Activated CD8-positive, alpha-beta T cell treated with anti-CD3 and anti-CD28 coated beads, Interleukin-2, amount 10 ng/mL, durations not matched to agents 7 days and 5 days (primary cell): ENCODE measurements at regions not wholly inside any gene's neighbourhood (a gene's known extent, or its start where the extent isn't known, plus 50 kb on each side); places are given as distances from the start of the nearest gene placed in this dataset.
"Not testable (repeated sequence)": the region's sequence is repeated elsewhere in the genome, so short reads cannot be mapped to it uniquely, and the experiment has no call there.

Experiments
- ATAC-seq: fragments of 150-1000 bp; cut with Tn5 transposase; one replicate; pipeline ENCODE4 v1.10.0; 2021; ENCODE audit warnings: moderate library complexity
- CTCF ChIA-PET: fragments of 350-600 bp; sonication (Branson Sonifier 250); formaldehyde crosslinking; loops from one replicate; lab custom pipeline; 2021; ENCODE audit warnings: antibody characterized with exemption; lab: Charles Lee
- POLR2A ChIA-PET: fragments of 350-600 bp; sonication (Branson Sonifier 250); formaldehyde crosslinking; loops from one replicate; lab custom pipeline; 2021; ENCODE audit warnings: antibody characterized with exemption; lab: Charles Lee
- DNase-seq: peaks from one replicate; pipeline ENCODE4 v3.0.0-alpha.2; 2020
- H3K27ac Mint-ChIP-seq: one replicate; pipeline ENCODE4 v1.8.0; 2021; ENCODE audit warnings: mild to moderate bottlenecking, mixed read lengths
- H3K27me3 Mint-ChIP-seq: one replicate; pipeline ENCODE4 v1.8.0; 2021; ENCODE audit warnings: low read depth, mixed read lengths
- H3K36me3 Mint-ChIP-seq: one replicate; pipeline ENCODE4 v1.8.0; 2021; ENCODE audit warnings: low read depth, mixed read lengths
- H3K4me1 Mint-ChIP-seq: one replicate; pipeline ENCODE4 v1.8.0; 2021; ENCODE audit warnings: low read depth, mixed read lengths
- H3K4me3 Mint-ChIP-seq: one replicate; pipeline ENCODE4 v1.8.0; 2021; ENCODE audit warnings: mild to moderate bottlenecking, mixed read lengths
- H3K9me3 Mint-ChIP-seq: one replicate; pipeline ENCODE4 v1.8.0; 2022; ENCODE audit warnings: mixed read lengths; ENCODE audit not compliant: insufficient read depth

DNA sequence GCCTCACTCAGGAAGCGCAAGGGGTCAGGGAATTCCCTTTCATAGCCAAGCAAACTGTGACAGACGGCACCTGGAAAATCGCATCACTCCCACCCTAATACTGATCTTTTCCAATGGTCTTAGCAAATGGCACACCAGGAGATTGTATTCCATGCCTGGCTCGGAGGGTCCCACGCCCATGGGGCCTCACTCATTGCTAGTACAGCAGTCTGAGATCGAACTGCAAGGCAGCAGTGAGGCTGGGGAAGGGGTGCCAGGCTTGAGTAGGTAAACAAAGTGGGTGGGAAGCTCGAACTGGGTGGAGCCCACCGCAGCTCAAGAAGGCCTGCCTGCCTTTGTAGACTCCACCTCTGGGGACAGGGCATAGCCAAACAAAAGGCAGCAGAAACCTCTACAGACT, 626.0 kb upstream of the ST8SIA4 start:
- H3K4me1 Mint-ChIP-seq, ATAC-seq, H3K27me3 Mint-ChIP-seq, H3K4me3 Mint-ChIP-seq, H3K9me3 Mint-ChIP-seq, CTCF ChIA-PET, DNase-seq, H3K36me3 Mint-ChIP-seq, H3K27ac Mint-ChIP-seq, POLR2A ChIA-PET: not testable (repeated sequence)

DNA sequence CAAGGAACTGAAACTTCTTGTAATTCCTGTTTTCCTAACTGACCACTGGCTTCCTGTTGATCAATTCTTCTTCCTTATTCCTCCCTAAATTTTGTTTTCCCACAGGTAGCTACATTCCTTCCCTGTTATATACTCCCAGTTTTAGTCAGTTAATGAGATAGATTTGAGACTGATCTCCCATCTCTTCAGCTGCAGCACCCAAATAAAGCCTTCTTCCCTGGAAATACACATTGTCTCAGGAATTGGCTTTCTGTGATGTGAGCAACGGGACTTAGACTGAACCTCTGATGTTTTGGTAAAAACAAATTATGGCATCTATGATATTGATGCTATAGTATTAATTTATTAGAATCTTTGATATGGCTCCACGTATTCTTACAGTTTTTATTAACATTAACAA, 617.3 kb upstream of the ST8SIA4 start:
- ATAC-seq (no peak), DNase-seq (no peak)
- H3K27ac Mint-ChIP-seq: no peak overlapping the region
- no peak overlapping the region for H3K4me3 Mint-ChIP-seq
- H3K27me3 Mint-ChIP-seq: no peaks in the 10 kb centered on the region
- peaks cover 6% of the 10 kb centered on the region for H3K9me3 Mint-ChIP-seq
- no peaks in the 10 kb centered on the region for H3K4me1 Mint-ChIP-seq
- H3K36me3 Mint-ChIP-seq: no peaks in the 10 kb centered on the region
- POLR2A ChIA-PET: no interaction called here
- CTCF ChIA-PET: no interaction called here

DNA sequence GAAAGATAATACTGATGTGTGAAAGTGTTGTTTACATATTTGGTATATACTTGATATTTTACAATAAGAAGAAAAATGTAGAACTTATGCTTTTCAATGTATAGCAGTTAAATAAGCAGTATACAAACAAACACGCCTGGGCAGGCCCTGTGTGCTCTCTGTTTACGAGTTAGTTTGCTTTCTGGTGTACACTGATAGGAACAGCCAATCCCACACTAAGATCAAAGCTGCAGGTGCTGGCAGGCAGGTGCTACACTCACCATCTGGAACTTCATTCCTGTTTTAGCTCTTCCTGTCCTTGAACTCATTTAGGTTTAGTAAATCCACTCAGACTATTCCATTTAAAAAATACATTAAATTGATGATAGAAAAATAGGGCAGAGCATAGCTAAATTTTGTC, 614.7 kb upstream of the ST8SIA4 start:
- H3K4me1 Mint-ChIP-seq: no peaks in the 10 kb centered on the region
- ChIA-PET POLR2A (no interaction called here), CTCF (no interaction called here)
- no peak overlapping the region for H3K4me3 Mint-ChIP-seq
- H3K27me3 Mint-ChIP-seq: no peaks in the 10 kb centered on the region
- peaks cover 9% of the 10 kb centered on the region for H3K9me3 Mint-ChIP-seq
- ATAC-seq (no peak), DNase-seq (no peak)
- no peak overlapping the region for H3K27ac Mint-ChIP-seq
- no peaks in the 10 kb centered on the region for H3K36me3 Mint-ChIP-seq

DNA sequence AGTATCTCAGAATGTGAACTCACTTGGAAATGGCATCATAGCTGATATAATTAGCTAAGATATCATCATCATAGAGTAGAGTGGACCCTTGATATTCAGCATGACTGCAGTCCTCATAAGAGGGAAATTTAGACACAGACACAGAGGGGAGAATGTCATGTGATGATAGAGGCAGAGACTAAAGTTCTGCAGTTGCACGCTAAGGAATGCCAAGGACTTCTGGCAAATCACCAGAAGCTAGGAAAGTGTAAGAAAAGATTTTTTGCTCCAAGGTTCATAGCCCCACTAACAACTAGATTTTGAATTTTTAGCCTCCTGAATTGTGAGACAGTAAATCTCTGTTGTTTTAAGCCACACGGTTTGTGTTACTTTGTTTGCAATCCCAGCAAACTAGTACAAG, 612.6 kb upstream of the ST8SIA4 start:
- DNase-seq: no peak
- Mint-ChIP-seq H3K4me3 (no peak overlapping the region), H3K36me3 (no peaks in the 10 kb centered on the region), H3K4me1 (no peaks in the 10 kb centered on the region), H3K27me3 (no peaks in the 10 kb centered on the region), H3K27ac (no peak overlapping the region), H3K9me3 (peaks cover 3% of the 10 kb centered on the region)
- ATAC-seq: no peak
- ChIA-PET CTCF (no interaction called here), POLR2A (no interaction called here)

DNA sequence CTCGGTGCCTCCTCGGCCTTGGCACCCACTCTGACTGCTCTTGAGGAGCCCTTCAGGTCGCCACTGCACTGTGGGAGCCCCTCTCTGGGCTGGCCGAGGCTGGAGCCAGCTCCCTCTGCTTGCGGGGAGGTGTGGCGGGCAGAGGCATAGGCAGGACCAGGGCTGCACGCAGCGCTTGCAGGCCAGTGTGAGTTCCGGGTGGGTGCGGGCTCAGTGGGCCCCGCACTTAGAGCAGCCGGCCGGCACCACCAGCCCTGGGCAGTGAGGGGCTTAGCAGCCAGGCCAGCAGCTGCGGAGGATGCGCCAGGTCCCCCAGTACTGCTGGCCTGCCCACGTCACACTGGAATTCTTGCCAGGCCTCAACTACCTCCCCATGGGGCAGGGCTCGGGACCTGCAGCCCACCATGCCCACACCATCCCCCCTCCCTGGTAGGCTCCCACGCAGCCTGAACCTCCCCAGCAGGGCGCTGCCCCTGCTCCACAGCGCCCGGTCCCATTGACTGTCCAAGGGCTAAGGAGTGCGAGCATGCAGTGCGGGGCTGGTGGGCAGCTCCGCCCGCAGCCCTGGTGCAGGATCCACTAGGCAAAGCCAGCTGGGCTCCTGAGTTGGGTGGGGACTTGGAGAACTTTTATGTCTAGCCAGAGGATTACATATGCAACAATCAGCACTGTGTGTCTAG, 602.9 kb upstream of the ST8SIA4 start:
- Mint-ChIP-seq H3K4me3 (no peak overlapping the region), H3K27ac (no peak overlapping the region), H3K9me3 (peaks cover 7% of the 10 kb centered on the region), H3K36me3 (no peaks in the 10 kb centered on the region), H3K4me1 (no peaks in the 10 kb centered on the region), H3K27me3 (no peaks in the 10 kb centered on the region)
- ChIA-PET CTCF (no interaction called here), POLR2A (no interaction called here)
- DNase-seq: no peak
- no peak for ATAC-seq

DNA sequence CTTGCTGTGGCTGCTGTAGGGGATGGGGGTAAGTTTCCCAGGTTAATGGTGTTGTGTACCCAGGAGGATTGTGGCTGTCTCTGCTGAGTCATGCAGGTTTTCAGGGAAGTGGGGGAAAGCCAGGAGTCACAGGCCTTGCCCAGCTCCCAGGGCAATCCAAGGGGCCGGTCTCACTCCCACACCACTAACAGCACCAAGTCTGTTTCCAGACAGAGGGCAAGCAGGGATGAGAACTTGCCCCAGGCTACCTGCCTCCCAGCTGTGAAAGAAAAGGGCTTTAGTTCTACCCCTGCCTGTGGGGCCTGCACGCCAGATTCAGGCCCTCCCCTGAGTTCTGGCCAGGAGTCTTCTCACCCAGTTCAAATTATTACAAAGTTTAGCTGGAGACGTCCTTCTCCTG, 579.8 kb upstream of the ST8SIA4 start:
- no peaks in the 10 kb centered on the region for H3K4me1 Mint-ChIP-seq
- no peaks in the 10 kb centered on the region for H3K36me3 Mint-ChIP-seq
- ChIA-PET POLR2A (no interaction called here), CTCF (no interaction called here)
- ATAC-seq: no peak
- no peaks in the 10 kb centered on the region for H3K27me3 Mint-ChIP-seq
- no peak overlapping the region for H3K4me3 Mint-ChIP-seq
- no peak overlapping the region for H3K27ac Mint-ChIP-seq
- DNase-seq: no peak
- H3K9me3 Mint-ChIP-seq: no peaks in the 10 kb centered on the region

DNA sequence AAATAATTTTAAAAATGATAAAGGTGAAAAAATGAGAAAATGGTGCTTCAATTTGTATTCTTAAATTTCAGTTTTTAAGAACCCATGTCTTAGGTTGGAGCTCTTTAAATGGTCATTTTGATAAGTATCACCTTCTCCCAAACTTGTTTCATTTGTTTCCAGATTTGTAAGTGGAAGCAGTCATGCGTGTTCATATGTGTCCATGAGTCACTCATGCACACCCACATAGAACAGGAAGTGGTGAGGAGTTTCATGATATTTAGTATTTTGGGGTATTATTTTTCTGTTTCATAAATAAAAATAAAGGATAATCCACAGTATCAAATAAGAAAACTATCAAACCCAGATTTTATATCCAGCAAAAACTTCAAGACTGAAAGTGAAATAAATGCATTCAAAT, 570.4 kb upstream of the ST8SIA4 start:
- Mint-ChIP-seq H3K4me3 (no peak overlapping the region), H3K36me3 (no peaks in the 10 kb centered on the region), H3K27ac (no peak overlapping the region), H3K4me1 (no peaks in the 10 kb centered on the region), H3K9me3 (no peaks in the 10 kb centered on the region), H3K27me3 (no peaks in the 10 kb centered on the region)
- no peak for DNase-seq
- no peak for ATAC-seq
- POLR2A ChIA-PET: no interaction called here
- CTCF ChIA-PET: no interaction called here

DNA sequence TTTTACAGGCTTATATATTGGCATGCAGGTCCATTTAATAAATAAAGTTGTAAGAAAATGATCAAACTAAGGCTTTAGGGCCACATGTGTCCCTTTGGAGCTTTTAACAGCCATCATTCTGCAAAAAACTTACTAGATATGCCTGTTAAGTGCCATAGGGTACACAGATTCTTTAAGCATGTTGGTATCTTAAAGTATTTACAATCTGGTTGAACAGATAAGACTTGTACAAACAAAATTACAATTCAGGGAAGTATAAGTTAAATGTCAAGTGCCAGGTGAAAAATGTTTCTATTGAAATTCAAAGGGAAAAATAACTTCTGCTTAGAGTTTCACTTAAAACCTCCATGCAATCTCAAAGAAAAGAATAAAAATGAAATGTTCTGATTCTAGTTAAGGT, 558.4 kb upstream of the ST8SIA4 start:
- H3K27me3 Mint-ChIP-seq: no peaks in the 10 kb centered on the region
- H3K4me1 Mint-ChIP-seq: no peaks in the 10 kb centered on the region
- no peaks in the 10 kb centered on the region for H3K36me3 Mint-ChIP-seq
- ATAC-seq: no peak
- POLR2A ChIA-PET: no interaction called here
- no peak overlapping the region for H3K4me3 Mint-ChIP-seq
- no peaks in the 10 kb centered on the region for H3K9me3 Mint-ChIP-seq
- CTCF ChIA-PET: no interaction called here
- no peak overlapping the region for H3K27ac Mint-ChIP-seq
- DNase-seq: no peak

DNA sequence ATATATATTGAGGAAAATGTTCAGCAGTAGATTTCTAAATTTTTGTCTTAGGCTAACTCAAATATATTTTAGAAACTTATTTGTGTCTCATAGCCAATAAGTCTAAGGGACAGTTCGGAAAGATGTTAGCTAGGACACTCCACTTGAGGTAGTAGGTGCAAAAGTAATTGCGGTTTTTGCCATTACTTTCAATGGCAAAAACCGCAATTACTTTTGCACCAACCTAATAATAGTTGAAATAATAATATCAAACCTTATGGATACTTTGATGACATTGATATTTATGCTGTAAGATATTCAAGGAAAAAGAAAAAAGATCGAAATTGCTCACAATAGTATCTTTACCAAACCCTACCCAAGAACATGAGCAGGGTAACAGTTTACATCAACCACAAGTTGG, 555.5 kb upstream of the ST8SIA4 start:
- H3K4me1 Mint-ChIP-seq: no peaks in the 10 kb centered on the region
- no peaks in the 10 kb centered on the region for H3K9me3 Mint-ChIP-seq
- ChIA-PET POLR2A (no interaction called here), CTCF (no interaction called here)
- H3K4me3 Mint-ChIP-seq: no peak overlapping the region
- no peaks in the 10 kb centered on the region for H3K27me3 Mint-ChIP-seq
- DNase-seq (no peak), ATAC-seq (no peak)
- no peak overlapping the region for H3K27ac Mint-ChIP-seq
- no peaks in the 10 kb centered on the region for H3K36me3 Mint-ChIP-seq

DNA sequence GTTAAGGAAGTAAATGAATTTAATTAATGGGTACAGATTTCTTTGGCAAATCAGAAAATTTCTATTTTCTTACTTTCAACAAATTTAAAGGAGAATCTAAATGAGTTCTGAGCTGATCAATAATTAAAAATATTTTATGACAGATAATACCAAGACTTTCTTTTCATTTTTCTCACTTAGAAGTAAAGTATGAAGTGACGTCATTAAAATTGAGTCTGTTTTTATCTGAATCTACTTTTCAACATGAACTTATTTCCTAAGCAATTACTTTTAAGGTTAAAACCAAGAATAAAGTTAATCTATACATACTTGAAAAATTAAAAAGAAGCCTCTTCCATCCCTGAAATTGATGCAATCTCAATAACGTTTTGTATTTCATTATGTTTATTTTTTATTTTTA, 552.8 kb upstream of the ST8SIA4 start:
- Mint-ChIP-seq H3K36me3 (no peaks in the 10 kb centered on the region), H3K4me1 (no peaks in the 10 kb centered on the region), H3K27me3 (no peaks in the 10 kb centered on the region), H3K9me3 (no peaks in the 10 kb centered on the region), H3K27ac (no peak overlapping the region), H3K4me3 (no peak overlapping the region)
- ATAC-seq (no peak), DNase-seq (no peak)
- CTCF ChIA-PET: no interaction called here
- POLR2A ChIA-PET: no interaction called here

DNA sequence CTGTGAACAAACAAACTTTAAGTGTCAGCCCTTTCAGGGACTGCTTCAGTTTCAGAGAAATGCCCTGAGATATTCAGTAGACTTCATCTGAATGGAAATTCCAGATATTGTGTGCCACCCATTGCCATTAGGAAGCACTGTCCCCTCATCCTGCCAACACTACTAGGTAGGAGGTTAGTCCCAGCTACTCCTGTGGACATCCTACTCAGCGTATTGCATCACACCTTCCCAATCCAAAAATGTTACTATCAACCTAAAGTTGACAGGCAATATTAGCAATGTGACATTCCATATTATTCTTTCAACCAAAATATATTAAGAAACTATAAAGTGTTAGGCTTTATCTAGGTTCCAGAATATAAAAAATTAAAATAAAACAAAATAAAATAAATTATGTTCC, 552.0 kb upstream of the ST8SIA4 start:
- Mint-ChIP-seq H3K4me3 (no peak overlapping the region), H3K27me3 (no peaks in the 10 kb centered on the region), H3K4me1 (no peaks in the 10 kb centered on the region), H3K9me3 (no peaks in the 10 kb centered on the region), H3K27ac (no peak overlapping the region), H3K36me3 (no peaks in the 10 kb centered on the region)
- ChIA-PET POLR2A (no interaction called here), CTCF (no interaction called here)
- DNase-seq (no peak), ATAC-seq (no peak)

DNA sequence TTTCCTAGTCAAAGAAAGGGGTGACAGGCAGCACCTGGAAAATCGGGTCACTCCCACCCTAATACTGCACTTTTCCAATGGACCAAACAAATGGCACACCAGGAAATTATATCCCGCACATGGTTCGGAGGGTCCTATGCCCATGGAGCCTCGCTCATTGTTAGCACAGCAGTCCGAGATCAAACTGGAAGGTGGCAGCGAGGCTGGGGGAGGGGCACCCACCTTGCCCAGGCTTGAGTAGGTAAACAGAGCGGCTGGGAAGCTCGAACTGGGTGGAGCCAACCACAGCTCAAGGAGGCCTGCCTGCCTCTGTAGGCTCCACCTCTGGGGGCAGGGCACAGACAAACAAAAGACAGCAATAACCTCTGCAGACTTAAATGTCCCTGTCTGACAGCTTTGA, 539.2 kb upstream of the ST8SIA4 start:
- ATAC-seq, H3K27ac Mint-ChIP-seq, H3K4me3 Mint-ChIP-seq, DNase-seq, H3K27me3 Mint-ChIP-seq, CTCF ChIA-PET, H3K9me3 Mint-ChIP-seq, H3K36me3 Mint-ChIP-seq, POLR2A ChIA-PET, H3K4me1 Mint-ChIP-seq: not testable (repeated sequence)

DNA sequence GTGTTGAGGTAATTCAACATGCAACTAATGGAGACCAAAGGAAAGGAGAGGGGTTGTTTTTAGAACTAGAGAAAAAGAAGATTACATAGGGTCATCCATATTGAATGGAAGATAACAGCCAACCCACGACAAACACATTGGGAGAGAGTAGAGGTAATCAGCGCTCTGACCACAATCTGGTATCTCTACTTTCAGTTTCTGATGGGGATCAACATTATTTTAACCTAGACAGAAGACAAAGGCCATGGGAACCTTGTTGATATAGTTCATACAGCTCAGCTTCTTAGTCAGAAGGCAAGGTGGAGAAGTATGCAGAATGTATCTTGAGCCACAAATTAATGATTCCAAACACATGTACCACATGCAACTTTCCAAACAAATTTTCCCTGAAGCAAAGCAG, 537.1 kb upstream of the ST8SIA4 start:
- H3K9me3 Mint-ChIP-seq: peaks cover 5% of the 10 kb centered on the region

More for the DNA sequence above, 537.1 kb upstream of the ST8SIA4 start:
- Mint-ChIP-seq H3K27me3 (no peaks in the 10 kb centered on the region), H3K4me3 (no peak overlapping the region), H3K4me1 (no peaks in the 10 kb centered on the region), H3K36me3 (no peaks in the 10 kb centered on the region), H3K27ac (no peak overlapping the region)
- no peak for ATAC-seq
- no peak for DNase-seq
- CTCF ChIA-PET: no interaction called here
- POLR2A ChIA-PET: no interaction called here
